ENCODE measurements at regions not wholly inside any gene's neighbourhood (a gene's known extent, or its start where the extent isn't known, plus 50 kb on each side); places are given as distances from the start of the nearest gene placed in this dataset.

DNA sequence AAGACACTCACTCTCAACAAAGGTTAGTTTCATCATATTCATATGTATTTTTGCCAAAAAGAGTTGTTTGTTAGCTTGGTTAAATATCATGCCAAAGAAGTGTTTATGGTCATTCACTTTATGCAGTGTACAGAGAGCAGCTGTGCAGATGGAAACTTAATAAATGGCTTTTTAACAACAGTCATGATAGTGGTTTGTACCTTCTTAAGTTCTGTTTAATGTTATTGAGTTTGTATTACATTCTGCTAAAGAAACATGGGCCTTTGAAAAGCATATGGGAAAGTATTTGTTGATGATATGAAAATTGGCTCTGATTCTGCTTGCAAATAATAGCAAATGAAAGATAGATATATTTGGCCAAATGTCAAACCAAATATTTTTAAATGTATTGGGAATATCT, 607.3 kb downstream of the NCAM2 start:
- TF ChIP-seq GATA1 (IDR thresholded peaks at IDR 0.05; ENCODE audit: low read depth, low read length) (no peak), POLR2A (IDR thresholded peaks at IDR 0.05; ENCODE audit: low read length) (no peak)
- DNase-seq: no peak

DNA sequence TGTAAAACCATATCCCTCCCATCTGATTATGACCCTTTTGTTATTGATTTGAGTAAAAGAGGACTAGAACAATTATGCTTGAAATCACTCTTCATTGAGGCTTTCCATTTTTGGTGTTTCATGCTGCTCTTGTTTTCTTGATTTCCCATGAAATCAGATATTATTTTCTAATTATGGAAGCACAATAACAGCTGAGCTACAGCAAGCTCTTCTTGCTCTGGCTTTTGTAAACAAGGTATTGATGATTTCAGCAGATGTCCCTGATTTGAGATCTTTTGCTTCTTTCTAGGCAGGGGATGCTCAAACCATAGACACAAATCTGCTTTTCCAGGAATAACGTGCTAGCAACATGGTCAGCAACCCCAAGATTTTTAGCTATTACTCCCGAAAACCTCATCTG, 607.8 kb downstream of the NCAM2 start:
- TF ChIP-seq POLR2A (IDR thresholded peaks at IDR 0.05; ENCODE audit: low read length) (no peak), GATA1 (IDR thresholded peaks at IDR 0.05; ENCODE audit: low read depth, low read length) (no peak)

DNA sequence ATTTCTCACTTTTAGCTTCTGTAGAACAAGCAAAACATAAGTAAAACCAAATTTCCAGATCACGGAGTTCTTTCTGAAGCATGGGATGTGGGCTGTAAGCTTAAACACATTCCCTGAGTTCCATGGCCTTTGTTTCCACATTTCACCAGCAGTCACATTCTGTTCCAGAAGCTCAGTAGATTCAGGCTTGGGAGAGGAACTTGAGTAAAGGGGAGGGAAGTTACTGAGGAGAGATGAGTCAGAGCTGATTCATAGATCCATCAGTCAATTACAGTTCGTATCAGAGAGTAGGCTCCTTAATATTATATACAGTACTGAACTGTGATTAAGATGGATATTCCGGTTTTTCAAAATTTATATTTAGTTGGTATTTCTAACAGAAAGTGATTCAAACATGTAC, 614.3 kb downstream of the NCAM2 start:
- DNase-seq: no peak
- TF ChIP-seq GATA1 (IDR thresholded peaks at IDR 0.05; ENCODE audit: low read depth, low read length) (no peak), POLR2A (IDR thresholded peaks at IDR 0.05; ENCODE audit: low read length) (no peak)

More for the DNA sequence above, 607.8 kb downstream of the NCAM2 start:
- DNase-seq: no peak

- TF ChIP-seq GATA1 (IDR thresholded peaks at IDR 0.05; ENCODE audit: low read depth, low read length): no peak
- no peak for TF ChIP-seq POLR2A (IDR thresholded peaks at IDR 0.05; ENCODE audit: low read length)
Measured at GRCh38 chr21:21614966-21615365, 616.8 kb downstream of the NCAM2 start.

DNA sequence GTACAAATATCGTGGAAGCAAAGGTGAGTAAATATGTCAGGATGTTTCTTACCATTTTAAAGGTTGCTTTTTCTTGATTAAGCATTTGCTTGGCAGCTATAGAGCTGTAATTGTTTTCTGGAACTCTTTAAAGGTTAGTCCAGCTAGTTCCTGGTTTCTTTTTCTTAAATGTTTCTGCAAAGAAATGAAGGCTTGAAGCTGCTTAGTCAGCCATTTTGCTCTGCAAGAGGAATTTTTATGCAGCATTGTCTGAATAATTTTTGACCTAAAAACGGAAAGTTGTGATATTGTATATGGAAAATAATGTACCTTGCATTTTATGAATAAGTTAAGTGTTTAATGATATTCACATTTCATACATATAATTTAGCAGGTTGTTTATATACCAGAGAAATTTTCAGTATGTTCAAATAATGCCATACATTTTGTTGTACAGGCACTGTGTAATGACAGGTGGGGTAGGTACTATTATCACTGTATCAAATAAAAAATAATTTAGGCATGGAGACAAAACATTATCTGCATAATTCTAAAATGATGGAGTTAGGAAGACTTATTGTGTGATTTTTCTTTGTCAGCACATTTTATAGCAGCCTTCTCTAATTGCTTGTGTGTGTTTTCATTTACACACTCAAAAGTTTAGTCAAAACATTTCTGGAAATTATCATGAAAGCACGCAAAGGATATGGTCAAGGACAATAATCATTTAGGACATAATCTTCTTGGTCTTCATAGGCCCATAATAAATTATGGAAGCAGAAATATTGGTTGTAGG, 624.4 kb downstream of the NCAM2 start:
- no peak for DNase-seq
- no peak for TF ChIP-seq POLR2A (IDR thresholded peaks at IDR 0.05; ENCODE audit: low read length)
- no peak for TF ChIP-seq GATA1 (IDR thresholded peaks at IDR 0.05; ENCODE audit: low read depth, low read length)

More at GRCh38 chr21:21614966-21615365, 616.8 kb downstream of the NCAM2 start:
- no peak for DNase-seq

GRCh38 chr21:21624674-21625073, 626.5 kb downstream of the NCAM2 start:
- TF ChIP-seq GATA1 (IDR thresholded peaks at IDR 0.05; ENCODE audit: low read depth, low read length): no peak
- DNase-seq: no peak

DNA sequence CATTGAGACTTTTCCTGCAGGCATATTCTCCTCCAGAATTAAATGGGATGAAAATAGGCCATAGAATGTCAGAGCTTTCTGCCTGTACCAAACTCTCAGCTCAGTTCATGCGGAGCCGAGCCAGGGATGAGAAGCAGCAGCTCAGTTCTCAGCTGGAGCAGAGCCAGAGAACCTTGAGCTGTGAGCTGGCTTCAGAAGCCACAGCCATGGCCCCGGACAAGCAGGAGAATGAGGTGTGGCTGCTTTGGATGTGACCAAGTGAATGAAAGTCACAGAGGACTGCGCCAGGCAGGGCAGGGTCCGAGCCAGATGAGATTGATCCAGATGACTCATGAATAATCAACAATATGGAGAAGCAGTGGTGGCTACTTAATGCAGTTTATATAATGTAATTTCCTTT, 633.8 kb downstream of the NCAM2 start:
- no peak for DNase-seq
- TF ChIP-seq POLR2A (IDR thresholded peaks at IDR 0.05; ENCODE audit: low read length) (no peak), GATA1 (IDR thresholded peaks at IDR 0.05; ENCODE audit: low read depth, low read length) (no peak)

DNA sequence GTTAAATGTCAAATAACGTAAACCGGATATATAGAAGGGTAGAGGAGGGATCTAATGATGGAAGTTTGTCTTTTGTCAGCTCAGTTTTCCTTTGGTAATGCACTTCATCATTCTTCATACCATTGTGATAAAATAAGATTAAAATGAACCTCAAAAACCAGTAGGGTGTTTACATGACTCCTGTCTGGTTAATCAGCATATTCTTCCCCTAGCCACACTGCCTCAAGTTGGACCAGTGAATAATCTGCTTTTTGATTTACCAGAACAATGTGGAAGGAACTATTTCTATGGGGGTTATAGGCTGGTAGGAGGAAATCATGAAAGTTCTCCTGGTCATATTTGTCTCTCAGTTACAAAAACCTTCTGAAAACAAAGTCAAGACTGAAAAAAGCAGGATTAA, 634.7 kb downstream of the NCAM2 start:
- no peak for DNase-seq
- no peak for TF ChIP-seq GATA1 (IDR thresholded peaks at IDR 0.05; ENCODE audit: low read depth, low read length)
- TF ChIP-seq POLR2A (IDR thresholded peaks at IDR 0.05; ENCODE audit: low read length): no peak

DNA sequence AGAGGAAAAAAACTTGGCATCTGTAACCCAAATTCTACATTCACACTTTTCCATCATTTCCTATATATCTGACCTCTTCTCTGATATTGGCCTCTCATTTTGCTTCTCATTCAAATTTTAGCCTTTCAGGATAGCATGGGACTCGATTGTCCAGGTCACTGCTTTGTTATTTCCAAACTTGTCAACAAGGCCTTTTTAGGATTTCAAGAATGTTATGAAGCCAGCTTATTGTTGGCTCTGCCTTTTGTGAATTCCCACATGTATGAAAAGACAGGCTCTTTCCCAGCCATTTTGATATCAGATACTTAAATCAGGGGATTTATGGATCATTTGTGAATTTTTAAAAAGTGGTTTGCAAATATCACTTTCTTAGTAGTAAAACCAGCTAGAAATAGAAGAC, 663.5 kb downstream of the NCAM2 start:
- no peak for DNase-seq
- TF ChIP-seq POLR2A (IDR thresholded peaks at IDR 0.05; ENCODE audit: low read length) (no peak), GATA1 (IDR thresholded peaks at IDR 0.05; ENCODE audit: low read depth, low read length) (no peak)

- no peak for TF ChIP-seq GATA1 (IDR thresholded peaks at IDR 0.05; ENCODE audit: low read depth, low read length)
- TF ChIP-seq POLR2A (IDR thresholded peaks at IDR 0.05; ENCODE audit: low read length): no peak
- no peak for DNase-seq
Measured at GRCh38 chr21:21662776-21663175, 664.6 kb downstream of the NCAM2 start.

GRCh38 chr21:21664871-21665270, 666.7 kb downstream of the NCAM2 start:
- TF ChIP-seq GATA1 (IDR thresholded peaks at IDR 0.05; ENCODE audit: low read depth, low read length) (no peak), POLR2A (IDR thresholded peaks at IDR 0.05; ENCODE audit: low read length) (no peak)
- no peak for DNase-seq

DNA sequence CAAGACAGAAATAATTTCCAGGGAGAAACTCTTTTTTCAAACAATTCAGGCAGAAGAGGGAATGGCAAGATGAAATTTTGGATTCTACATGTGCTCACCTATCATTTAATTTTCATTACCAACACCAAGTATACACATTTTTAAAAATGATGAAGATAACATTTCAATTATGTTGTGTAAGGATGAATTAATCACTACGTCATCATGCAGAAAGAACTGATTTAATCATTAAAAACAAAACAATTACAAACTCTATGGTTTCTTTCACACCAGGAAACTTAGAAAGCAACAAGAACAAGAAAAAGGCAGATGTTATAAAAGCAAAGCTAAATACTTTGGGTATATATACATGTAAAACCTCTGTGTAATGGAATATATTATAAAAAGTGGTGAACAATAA, 668.5 kb downstream of the NCAM2 start:
- no peak for DNase-seq
- no peak for TF ChIP-seq POLR2A (IDR thresholded peaks at IDR 0.05; ENCODE audit: low read length)
- TF ChIP-seq GATA1 (IDR thresholded peaks at IDR 0.05; ENCODE audit: low read depth, low read length): no peak

DNA sequence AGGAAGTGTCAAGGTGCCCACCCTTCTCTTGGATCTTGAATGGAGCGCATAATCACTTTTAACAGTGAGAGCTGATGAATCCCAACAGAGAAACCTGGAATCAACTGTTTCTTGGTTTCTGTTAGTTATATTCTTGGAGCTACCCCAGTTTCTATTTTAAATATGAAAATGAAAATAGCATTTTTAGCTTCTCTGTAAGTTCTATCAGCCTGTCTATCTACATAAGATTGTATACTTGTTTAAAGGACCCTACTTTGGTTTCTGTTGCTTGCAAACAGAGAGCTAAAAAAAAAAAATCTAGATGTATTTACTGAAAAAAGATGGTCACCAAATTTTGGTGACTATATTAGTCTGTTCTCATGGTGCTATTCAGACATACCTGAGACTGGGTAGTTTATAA, 670.0 kb downstream of the NCAM2 start:
- TF ChIP-seq GATA1 (IDR thresholded peaks at IDR 0.05; ENCODE audit: low read depth, low read length): no peak
- TF ChIP-seq POLR2A (IDR thresholded peaks at IDR 0.05; ENCODE audit: low read length): no peak
- no peak for DNase-seq

DNA sequence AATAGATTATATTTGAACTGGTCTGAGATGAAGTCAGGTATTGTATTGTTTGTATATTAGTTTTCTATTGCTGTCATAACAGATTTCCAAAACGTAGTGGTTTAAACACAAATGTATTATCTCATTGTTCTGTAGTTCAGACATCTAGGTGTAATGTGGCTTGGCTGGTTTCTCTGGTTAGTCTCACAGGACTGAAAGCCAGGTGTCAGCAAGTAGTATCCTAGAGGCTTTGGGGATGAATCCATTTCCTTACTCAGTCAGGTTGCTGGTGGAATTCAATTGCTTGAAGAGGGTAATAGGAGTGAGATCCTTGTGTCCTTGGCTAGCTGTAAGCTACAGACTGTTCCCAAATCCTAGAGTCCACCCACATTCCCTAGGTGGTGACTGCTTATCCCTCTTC, 675.8 kb downstream of the NCAM2 start:
- no peak for DNase-seq
- TF ChIP-seq GATA1 (IDR thresholded peaks at IDR 0.05; ENCODE audit: low read depth, low read length): no peak
- no peak for TF ChIP-seq POLR2A (IDR thresholded peaks at IDR 0.05; ENCODE audit: low read length)

DNA sequence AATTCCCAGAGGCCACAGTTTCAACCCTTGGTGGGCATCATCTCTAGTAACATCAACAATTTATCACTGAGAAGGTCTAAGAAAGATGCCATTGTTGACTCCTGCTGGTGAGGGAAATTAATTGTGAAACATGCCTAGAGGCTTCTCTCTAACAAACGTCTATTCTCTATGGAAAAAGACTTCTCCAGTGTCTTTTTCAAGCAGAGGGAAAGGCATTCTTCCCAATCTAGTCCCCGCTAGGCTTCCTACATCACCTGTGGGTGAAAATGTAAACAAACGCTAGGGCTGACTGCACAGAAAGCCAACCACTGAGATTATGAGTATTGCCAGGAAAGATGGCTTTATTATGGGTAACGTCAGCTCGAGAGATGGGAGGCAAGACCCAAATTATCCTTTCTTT, 677.4 kb downstream of the NCAM2 start:
- no peak for DNase-seq
- TF ChIP-seq POLR2A (IDR thresholded peaks at IDR 0.05; ENCODE audit: low read length): no peak
- no peak for TF ChIP-seq GATA1 (IDR thresholded peaks at IDR 0.05; ENCODE audit: low read depth, low read length)
